ENCODE measurements at regions not wholly inside any gene's neighbourhood (a gene's known extent, or its start where the extent isn't known, plus 50 kb on each side); places are given as distances from the start of the nearest gene placed in this dataset.

DNA sequence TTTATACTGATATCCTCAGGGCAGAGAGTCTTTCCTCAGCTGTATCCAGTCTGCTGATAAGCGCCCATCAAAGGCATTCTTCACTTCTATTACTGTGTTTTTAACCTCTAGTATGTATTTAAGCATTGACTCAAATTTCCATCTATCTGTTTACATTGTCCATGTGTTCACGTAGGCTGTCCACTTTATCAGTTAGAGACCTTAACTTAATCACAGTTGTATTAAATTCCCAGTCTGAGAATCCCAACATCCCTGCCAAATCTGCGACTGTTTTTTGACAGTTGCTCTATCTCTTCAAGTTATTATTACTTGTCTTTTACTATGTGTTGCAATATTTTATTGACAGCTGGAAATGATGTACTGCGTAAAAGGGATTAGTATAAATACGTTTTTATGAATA is 1613.7 kb upstream of the MIR17HG start:
- Histone ChIP-seq H3K27me3 (no peaks in the 10 kb centered on the region), H3K4me2 (no peak overlapping the region), H3K27ac (no peak overlapping the region), H3K36me3 (no peaks in the 10 kb centered on the region), H3K9ac (no peak overlapping the region), H2AFZ (replicated peaks) (no peak overlapping the region), H3K79me2 (ENCODE audit: low read depth) (no peaks in the 10 kb centered on the region), H3K9me3 (ENCODE audit: low read depth) (no peaks in the 10 kb centered on the region), H3K4me3 (no peak overlapping the region), H3F3A (ENCODE audit: low read depth) (no peaks in the 10 kb centered on the region), H3K4me1 (no peaks in the 10 kb centered on the region), H4K20me1 (ENCODE audit: low read depth) (no peaks in the 10 kb centered on the region)
- no peaks in the 10 kb centered on the region for H3K4me1 Mint-ChIP-seq
- no peak overlapping the region for H3K4me3 Mint-ChIP-seq
- no peaks in the 10 kb centered on the region for H3K9me3 Mint-ChIP-seq
- H3K36me3 Mint-ChIP-seq: no peaks in the 10 kb centered on the region
- no peak for DNase-seq (ENCODE audit: low spot score)
- TF ChIP-seq EZH2 (IDR thresholded peaks at IDR 0.05): no peak
- no peak for TF ChIP-seq EZH2phosphoT487 (IDR thresholded peaks at IDR 0.05)
- TF ChIP-seq, protein P1, sequence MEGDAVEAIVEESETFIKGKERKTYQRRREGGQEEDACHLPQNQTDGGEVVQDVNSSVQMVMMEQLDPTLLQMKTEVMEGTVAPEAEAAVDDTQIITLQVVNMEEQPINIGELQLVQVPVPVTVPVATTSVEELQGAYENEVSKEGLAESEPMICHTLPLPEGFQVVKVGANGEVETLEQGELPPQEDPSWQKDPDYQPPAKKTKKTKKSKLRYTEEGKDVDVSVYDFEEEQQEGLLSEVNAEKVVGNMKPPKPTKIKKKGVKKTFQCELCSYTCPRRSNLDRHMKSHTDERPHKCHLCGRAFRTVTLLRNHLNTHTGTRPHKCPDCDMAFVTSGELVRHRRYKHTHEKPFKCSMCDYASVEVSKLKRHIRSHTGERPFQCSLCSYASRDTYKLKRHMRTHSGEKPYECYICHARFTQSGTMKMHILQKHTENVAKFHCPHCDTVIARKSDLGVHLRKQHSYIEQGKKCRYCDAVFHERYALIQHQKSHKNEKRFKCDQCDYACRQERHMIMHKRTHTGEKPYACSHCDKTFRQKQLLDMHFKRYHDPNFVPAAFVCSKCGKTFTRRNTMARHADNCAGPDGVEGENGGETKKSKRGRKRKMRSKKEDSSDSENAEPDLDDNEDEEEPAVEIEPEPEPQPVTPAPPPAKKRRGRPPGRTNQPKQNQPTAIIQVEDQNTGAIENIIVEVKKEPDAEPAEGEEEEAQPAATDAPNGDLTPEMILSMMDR (IDR thresholded peaks at IDR 0.05): no peak
- H3K27ac Mint-ChIP-seq: no peak overlapping the region
- no peaks in the 10 kb centered on the region for H3K27me3 Mint-ChIP-seq (ENCODE audit: insufficient read depth, low read depth)

DNA sequence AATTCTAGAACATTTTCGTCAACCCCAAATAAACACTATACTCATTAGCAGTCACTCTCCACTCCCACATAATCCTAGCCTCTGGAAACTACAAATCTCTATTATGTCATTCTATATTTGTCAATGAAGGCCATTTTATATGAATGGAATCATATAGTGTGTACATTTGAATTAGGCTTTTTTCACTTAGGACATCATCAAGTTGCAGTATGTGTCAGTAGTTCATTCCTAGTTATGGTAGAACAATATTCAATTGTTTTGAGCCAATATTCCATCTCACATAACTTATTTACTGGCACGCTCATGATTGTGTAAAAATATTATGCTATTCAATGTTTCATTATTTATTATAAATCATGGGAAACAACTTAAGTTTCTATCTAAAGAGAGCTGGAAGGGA is 1610.4 kb upstream of the MIR17HG start:
- Histone ChIP-seq H3K27me3 (no peaks in the 10 kb centered on the region), H3K9ac (no peak overlapping the region), H3K9me3 (ENCODE audit: low read depth) (no peaks in the 10 kb centered on the region), H4K20me1 (ENCODE audit: low read depth) (no peaks in the 10 kb centered on the region), H3K79me2 (ENCODE audit: low read depth) (no peaks in the 10 kb centered on the region), H3F3A (ENCODE audit: low read depth) (no peaks in the 10 kb centered on the region), H3K4me1 (no peaks in the 10 kb centered on the region), H3K4me2 (no peak overlapping the region), H3K27ac (no peak overlapping the region), H3K36me3 (no peaks in the 10 kb centered on the region), H2AFZ (replicated peaks) (no peak overlapping the region), H3K4me3 (no peak overlapping the region)
- Mint-ChIP-seq H3K27me3 (ENCODE audit: insufficient read depth, low read depth) (no peaks in the 10 kb centered on the region), H3K4me3 (no peak overlapping the region), H3K27ac (no peak overlapping the region), H3K9me3 (no peaks in the 10 kb centered on the region), H3K4me1 (no peaks in the 10 kb centered on the region), H3K36me3 (no peaks in the 10 kb centered on the region)
- DNase-seq (ENCODE audit: low spot score): no peak
- TF ChIP-seq EZH2phosphoT487 (IDR thresholded peaks at IDR 0.05) (no peak), EZH2 (IDR thresholded peaks at IDR 0.05) (no peak)
- TF ChIP-seq, protein P1 (IDR thresholded peaks at IDR 0.05): no peak

DNA sequence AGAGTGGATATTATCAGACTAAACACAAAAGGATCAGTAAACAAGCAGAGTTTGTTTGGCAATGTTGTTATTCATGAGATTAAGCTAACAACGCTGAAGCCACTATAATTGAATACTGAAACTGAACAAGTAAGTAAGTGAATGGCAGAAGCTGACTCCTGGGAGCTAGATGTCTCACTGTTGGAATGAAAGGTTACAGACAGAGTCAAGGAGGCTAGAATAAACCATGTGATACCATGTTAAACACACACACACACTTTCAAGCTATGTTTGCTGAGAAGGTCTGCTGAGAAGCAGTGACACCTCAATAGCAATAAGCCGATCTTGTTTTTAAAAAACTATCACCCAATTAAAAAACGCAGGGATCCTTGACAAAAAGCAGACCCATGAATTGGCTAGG is 1609.4 kb upstream of the MIR17HG start:
- H3K4me3 ChIP-seq: no peak overlapping the region
- no peaks in the 10 kb centered on the region for H3K27me3 ChIP-seq
- H3K79me2 ChIP-seq (ENCODE audit: low read depth): no peaks in the 10 kb centered on the region
- no peaks in the 10 kb centered on the region for H3K9me3 Mint-ChIP-seq
- no peak overlapping the region for H3K27ac ChIP-seq
- H3K27me3 Mint-ChIP-seq (ENCODE audit: insufficient read depth, low read depth): no peaks in the 10 kb centered on the region
- no peak overlapping the region for H2AFZ ChIP-seq (replicated peaks)
- H3K27ac Mint-ChIP-seq: no peak overlapping the region
- H3K4me1 Mint-ChIP-seq: no peaks in the 10 kb centered on the region
- no peaks in the 10 kb centered on the region for H3K4me1 ChIP-seq
- DNase-seq (ENCODE audit: low spot score): no peak
- H3K36me3 Mint-ChIP-seq: no peaks in the 10 kb centered on the region
- H3K36me3 ChIP-seq: no peaks in the 10 kb centered on the region
- no peak overlapping the region for H3K4me3 Mint-ChIP-seq
- no peaks in the 10 kb centered on the region for H3K9me3 ChIP-seq (ENCODE audit: low read depth)
- no peak overlapping the region for H3K4me2 ChIP-seq
- TF ChIP-seq, protein P1 (IDR thresholded peaks at IDR 0.05): no peak
- no peak for TF ChIP-seq EZH2 (IDR thresholded peaks at IDR 0.05)
- no peak for TF ChIP-seq EZH2phosphoT487 (IDR thresholded peaks at IDR 0.05)
- H3F3A ChIP-seq (ENCODE audit: low read depth): no peaks in the 10 kb centered on the region
- no peak overlapping the region for H3K9ac ChIP-seq
- no peaks in the 10 kb centered on the region for H4K20me1 ChIP-seq (ENCODE audit: low read depth)

All from neural progenitor cell (in vitro differentiated cells).